ENCODE measurements at regions not wholly inside any gene's neighbourhood (a gene's known extent, or its start where the extent isn't known, plus 50 kb on each side); places are given as distances from the start of the nearest gene placed in this dataset.

GRCh38 chr17:63170795-63171194, 204.8 kb downstream of the TANC2 start:
- ChIA-PET POLR2A (no interaction called here), CTCF (ENCODE audit: low intra/inter-chr PET ratio) (no interaction called here)
- H3K9ac ChIP-seq (ENCODE audit: insufficient read depth in 1 of 2, low read depth in 2 of 2, low read length in 2 of 2) = no peak overlapping the region
- no peaks in the 10 kb centered on the region for H3K9me3 ChIP-seq (replicated peaks; ENCODE audit: control insufficient read depth, insufficient read depth, low read depth, low read length)
- intact Hi-C loops (cut with micrococcal nuclease) (no loop called here), in situ Hi-C loops (cut with MboI) (no loop called here)
- DNase-seq (ENCODE audit: extremely low read depth in 1 of 4, low spot score in 3 of 4) (no peak), FAIRE-seq (no peak), ATAC-seq (no peak)
- H3K4me3 ChIP-seq = no peak overlapping the region
- no peak overlapping the region for H3K4me2 ChIP-seq (ENCODE audit: insufficient read depth, low read length)
- no peaks in the 10 kb centered on the region for H3K36me3 ChIP-seq (ENCODE audit: control insufficient read depth, insufficient read depth, low read length)
- 57% methylated on average over 1 of the region's 3 CpGs for WGBS (ENCODE audit: insufficient coverage, low coverage, missing lambda C conversion rate)
- H3K9me1 ChIP-seq (ENCODE audit: control insufficient read depth, insufficient read depth, low read length) = no peaks in the 10 kb centered on the region
- no peaks in the 10 kb centered on the region; a peak in 1 of 5 replicates for H3K27me3 ChIP-seq (ENCODE audit: control insufficient read depth in 2 of 2, insufficient read depth in 2 of 2, low read length in 2 of 2)
- no peak overlapping the region for H2AFZ ChIP-seq (ENCODE audit: low read depth, low read length)
- H3K4me1 ChIP-seq (replicated peaks in 1 of 2; ENCODE audit: control insufficient read depth in 2 of 2, insufficient read depth in 2 of 2, low read length in 2 of 2) = no peaks in the 10 kb centered on the region
- BruUV-seq (replicated peaks) = no TSS peak
- H3K79me2 ChIP-seq (ENCODE audit: control insufficient read depth, insufficient read depth, low read length) = no peaks in the 10 kb centered on the region
- H3K27ac ChIP-seq (ENCODE audit: extremely low read depth, low read depth, low read length) = no peak overlapping the region
- H4K20me1 ChIP-seq (replicated peaks; ENCODE audit: control insufficient read depth, insufficient read depth, low read length) = no peaks in the 10 kb centered on the region
- TF ChIP-seq SNAPC5 (CRISPR knock-in tag; IDR thresholded peaks at IDR 0.05) = no peak
- no peak for TF ChIP-seq BCLAF1 (IDR thresholded peaks at IDR 0.05; ENCODE audit: borderline replicate concordance in 1 of 2, control insufficient read depth in 1 of 2, low read depth in 2 of 2, low read length in 1 of 2)
- TF ChIP-seq ZNF175 (CRISPR knock-in tag; IDR thresholded peaks at IDR 0.05; ENCODE audit: low read depth) = no peak
- no peak for TF ChIP-seq LEF1 (IDR thresholded peaks at IDR 0.05)
- TF ChIP-seq DDX20 (tag; IDR thresholded peaks at IDR 0.05; ENCODE audit: low read depth) = no peak
- no peak for TF ChIP-seq ATF2 (CRISPR knock-in tag; IDR thresholded peaks at IDR 0.05)
- TF ChIP-seq MAZ (CRISPR knock-in tag; conservative IDR thresholded peaks at IDR 0.05 in 1 of 2, IDR thresholded peaks at IDR 0.05 in 1 of 2) = no peak
- TF ChIP-seq ZNF165 (CRISPR knock-in tag; IDR thresholded peaks at IDR 0.05; ENCODE audit: borderline replicate concordance) = no peak
- no peak for TF ChIP-seq SETDB1 (IDR thresholded peaks at IDR 0.05; ENCODE audit: low read length)
- no peak for TF ChIP-seq NEUROD1 (IDR thresholded peaks at IDR 0.05; ENCODE audit: borderline replicate concordance, low read depth, low read length, partially characterized antibody)
- no peak for TF ChIP-seq ZNF785 (CRISPR knock-in tag; IDR thresholded peaks at IDR 0.05)
- TF ChIP-seq DIDO1 (tag; IDR thresholded peaks at IDR 0.05; ENCODE audit: low read depth) = no peak
- no peak for TF ChIP-seq PATZ1 (CRISPR knock-in tag; IDR thresholded peaks at IDR 0.05; ENCODE audit: borderline replicate concordance)
- no peak for TF ChIP-seq XRCC4 (IDR thresholded peaks at IDR 0.05; ENCODE audit: extremely low read depth, insufficient read depth, insufficient read length)
- TF ChIP-seq MXD1 (CRISPR knock-in tag; IDR thresholded peaks at IDR 0.05; ENCODE audit: borderline replicate concordance, poor library complexity, severe bottlenecking) = no peak
- no peak for TF ChIP-seq ZNF766 (CRISPR knock-in tag; conservative IDR thresholded peaks at IDR 0.05)
